GM23248 (cell line): ENCODE measurements at regions not wholly inside any gene's neighbourhood (a gene's known extent, or its start where the extent isn't known, plus 50 kb on each side); places are given as distances from the start of the nearest gene placed in this dataset.

Source experiments
- DNase-seq: peaks from one replicate; pipeline ENCODE4 v3.0.0-alpha.2; 2015
- H2AFZ ChIP-seq: fragments of 200-600 bp; sonication (generic); 2 replicates; pipeline ENCODE4 v1.6.1; 2016; ENCODE audit warnings: antibody characterized with exemption
- H3F3A ChIP-seq: fragments of 200-600 bp; sonication (generic); 2 replicates; pipeline ENCODE4 v1.6.1; 2016; ENCODE audit warnings: mild to moderate bottlenecking, antibody characterized with exemption, mixed run types; ENCODE audit not compliant: insufficient read depth
- H3K27ac ChIP-seq: fragments of 200-600 bp; sonication (generic); 2 replicates; pipeline ENCODE4 v1.5.1; 2016; ENCODE audit warnings: mild to moderate bottlenecking
- H3K27me3 ChIP-seq: fragments of 200-600 bp; sonication (generic); replicated peaks from 2 replicates; pipeline ENCODE4 v1.6.1; 2016; ENCODE audit warnings: mild to moderate bottlenecking; ENCODE audit not compliant: insufficient read depth
- H3K36me3 ChIP-seq: fragments of 200-600 bp; sonication (generic); 2 replicates; pipeline ENCODE4 v1.6.1; 2016; ENCODE audit warnings: low read depth, mild to moderate bottlenecking
- H3K4me1 ChIP-seq: fragments of 200-600 bp; sonication (generic); 2 replicates; pipeline ENCODE4 v1.6.1; 2016; ENCODE audit warnings: mild to moderate bottlenecking; ENCODE audit not compliant: insufficient read depth
- H3K4me2 ChIP-seq: fragments of 200-600 bp; sonication (generic); one replicate; pipeline ENCODE4 v1.6.1; 2016; ENCODE audit warnings: mild to moderate bottlenecking; ENCODE audit not compliant: unreplicated experiment
- H3K4me3 ChIP-seq: fragments of 200-600 bp; sonication (generic); 2 replicates; pipeline ENCODE4 v1.5.1; 2016; ENCODE audit warnings: mild to moderate bottlenecking
- H3K79me2 ChIP-seq: fragments of 200-600 bp; sonication (generic); 2 replicates; pipeline ENCODE4 v1.6.1; 2016; ENCODE audit warnings: mild to moderate bottlenecking; ENCODE audit not compliant: insufficient read depth
- H3K9ac ChIP-seq: fragments of 200-600 bp; sonication (generic); 2 replicates; pipeline ENCODE4 v1.6.1; 2016; ENCODE audit warnings: mild to moderate bottlenecking
- H3K9me2 ChIP-seq: fragments of 200-600 bp; sonication (generic); 2 replicates; pipeline ENCODE4 v1.6.1; 2016; ENCODE audit warnings: mixed run types, mild to moderate bottlenecking, moderate library complexity; ENCODE audit not compliant: insufficient read depth
- H3K9me3 ChIP-seq: fragments of 200-600 bp; sonication (generic); one replicate; pipeline ENCODE4 v1.6.1; 2017; ENCODE audit warnings: low read depth
- H4K20me1 ChIP-seq: fragments of 200-600 bp; sonication (generic); 2 replicates; pipeline ENCODE4 v1.6.0; 2016; ENCODE audit not compliant: insufficient read depth
- EZH2 ChIP-seq: fragments of 200-600 bp; sonication (generic); IDR thresholded peaks from 2 replicates; pipeline ENCODE4 v1.6.1; 2018; ENCODE audit warnings: antibody characterized with exemption, mild to moderate bottlenecking; ENCODE audit not compliant: insufficient read depth, poor library complexity, severe bottlenecking
- EZH2phosphoT487 ChIP-seq: fragments of 200-600 bp; sonication (generic); IDR thresholded peaks from 2 replicates; pipeline ENCODE4 v1.6.1; 2018; ENCODE audit warnings: antibody characterized with exemption, moderate library complexity, mild to moderate bottlenecking, low read depth; ENCODE audit not compliant: insufficient read depth
- whole genome bisulfite sequencing, 2 experiments: methylation state at CpG; one replicate each; pipeline ENCODE4 v1.1.6; 2015 to 2017; ENCODE audit warnings: low lambda C conversion rate in 2 of 2, low coverage in 1 of 2; ENCODE audit errors: missing lambda C conversion rate in 2 of 2; 5-methylcytosine and 5-hydroxymethylcytosine counted together
- in situ Hi-C: fragments of 300-500 bp; cut with MboI; formaldehyde crosslinking; loops from 2 replicates; pipeline ENCODE4 v1.15.0; 2020

- in situ Hi-C loops, result no loop called here
- Histone ChIP-seq H3K4me1 (no peaks in the 10 kb centered on the region), H3F3A (no peaks in the 10 kb centered on the region), H3K27ac (no peak overlapping the region), H3K4me2 (no peak overlapping the region), H3K36me3 (no peaks in the 10 kb centered on the region), H3K9me3 (no peaks in the 10 kb centered on the region), H4K20me1 (no peaks in the 10 kb centered on the region), H3K9me2 (no peaks in the 10 kb centered on the region), H3K4me3 (no peak overlapping the region), H3K27me3 (no peaks in the 10 kb centered on the region), H3K9ac (no peak overlapping the region), H3K79me2 (no peaks in the 10 kb centered on the region), H2AFZ (no peak overlapping the region)
- TF ChIP-seq EZH2phosphoT487 (no peak), EZH2 (no peak)
- 4 to 20% methylated on average over 1 of the region's 1 CpG for WGBS, 2 experiments
- DNase-seq, result no peak
Observed at GRCh38 chr13:63490149-63490548, 2074.5 kb upstream of the PCDH20 start.

- Histone ChIP-seq H3K9me2 (no peaks in the 10 kb centered on the region), H3K79me2 (no peaks in the 10 kb centered on the region), H2AFZ (no peak overlapping the region), H4K20me1 (no peaks in the 10 kb centered on the region), H3F3A (no peaks in the 10 kb centered on the region), H3K9ac (no peak overlapping the region), H3K27me3 (no peaks in the 10 kb centered on the region), H3K36me3 (no peaks in the 10 kb centered on the region), H3K4me3 (no peak overlapping the region), H3K9me3 (no peaks in the 10 kb centered on the region), H3K27ac (no peak overlapping the region), H3K4me2 (no peak overlapping the region), H3K4me1 (no peaks in the 10 kb centered on the region)
- DNase-seq, result no peak
- in situ Hi-C loops, result no loop called here
- TF ChIP-seq EZH2 (no peak), EZH2phosphoT487 (no peak)
Observed at GRCh38 chr13:63481334-63481733, 2065.7 kb upstream of the PCDH20 start.

- Histone ChIP-seq H3K9me3 (no peaks in the 10 kb centered on the region), H3K4me3 (no peak overlapping the region), H3K4me2 (no peak overlapping the region), H2AFZ (no peak overlapping the region), H3K36me3 (no peaks in the 10 kb centered on the region), H3F3A (no peaks in the 10 kb centered on the region), H3K9ac (no peak overlapping the region), H3K79me2 (no peaks in the 10 kb centered on the region), H3K9me2 (no peaks in the 10 kb centered on the region), H3K4me1 (no peaks in the 10 kb centered on the region), H3K27ac (no peak overlapping the region), H4K20me1 (no peaks in the 10 kb centered on the region), H3K27me3 (no peaks in the 10 kb centered on the region)
- TF ChIP-seq EZH2phosphoT487 (no peak), EZH2 (no peak)
- WGBS, 2 experiments, result 18 to 26% methylated on average over 1 of the region's 1 CpG
- in situ Hi-C loops, result no loop called here
- DNase-seq, result no peak
Observed at GRCh38 chr13:63472711-63473110, 2057.1 kb upstream of the PCDH20 start.

GRCh38 chr13:63463782-63464610 lies 2048.3 kb upstream of the PCDH20 start:
- DNase-seq, result no peak
- H3K9ac ChIP-seq, result no peak overlapping the region
- H3K4me2 ChIP-seq, result no peak overlapping the region
- TF ChIP-seq EZH2phosphoT487 (no peak), EZH2 (no peak)
- H4K20me1 ChIP-seq, result no peaks in the 10 kb centered on the region
- no peaks in the 10 kb centered on the region for H3K79me2 ChIP-seq
- no peaks in the 10 kb centered on the region for H3K36me3 ChIP-seq
- no peak overlapping the region for H3K4me3 ChIP-seq
- no peak overlapping the region for H2AFZ ChIP-seq
- no peaks in the 10 kb centered on the region for H3K9me2 ChIP-seq
- in situ Hi-C loops, result no loop called here
- no peak overlapping the region for H3K27ac ChIP-seq
- no peaks in the 10 kb centered on the region for H3K27me3 ChIP-seq
- WGBS, 2 experiments, result 0 to 6% methylated on average over 1 of the region's 1 CpG
- H3F3A ChIP-seq, result no peaks in the 10 kb centered on the region
- no peaks in the 10 kb centered on the region for H3K4me1 ChIP-seq
- no peaks in the 10 kb centered on the region for H3K9me3 ChIP-seq
